GM23338 (cell line): ENCODE measurements at regions not wholly inside any gene's neighbourhood (a gene's known extent, or its start where the extent isn't known, plus 50 kb on each side); places are given as distances from the start of the nearest gene placed in this dataset.

ENCODE experiments used
- CREB1 ChIP-seq: fragments of 250-450 bp; sonication (Bioruptor Pico); IDR thresholded peaks from 2 replicates; pipeline ENCODE4 v1.5.0; 2020; ENCODE audit warnings: low read depth, mild to moderate bottlenecking, moderate library complexity
- CTCF ChIP-seq, 2 experiments: fragments of 200-600 bp in 1 of 2; sonication (generic) in 1 of 2; conservative IDR thresholded peaks; 2 replicates each; pipeline versions ENCODE4 v1.5.1 to v1.6.1; 2016 to 2017; ENCODE audit warnings: antibody characterized with exemption in 2 of 2, low read depth in 2 of 2, mild to moderate bottlenecking in 2 of 2, moderate library complexity in 1 of 2
- EZH2 ChIP-seq: fragments of 200-600 bp; sonication (generic); IDR thresholded peaks from one replicate; pipeline ENCODE4 v1.8.0; 2017; ENCODE audit warnings: antibody characterized with exemption, mild to moderate bottlenecking, low read depth; ENCODE audit not compliant: unreplicated experiment
- EZH2phosphoT487 ChIP-seq: fragments of 200-600 bp; sonication (generic); IDR thresholded peaks from one replicate; pipeline ENCODE4 v1.8.1; 2018; ENCODE audit warnings: antibody characterized with exemption; ENCODE audit not compliant: unreplicated experiment
- JUNB ChIP-seq: IDR thresholded peaks from one replicate; pipeline ENCODE4 v1.6.1; 2016; ENCODE audit warnings: antibody characterized with exemption; ENCODE audit not compliant: unreplicated experiment
- NANOG ChIP-seq: IDR thresholded peaks from 2 replicates; pipeline ENCODE4 v1.6.1; 2016; ENCODE audit warnings: antibody characterized with exemption, borderline replicate concordance
- POLR2AphosphoS5 ChIP-seq: IDR thresholded peaks from 2 replicates; pipeline ENCODE4 v1.6.1; 2016; ENCODE audit warnings: antibody characterized with exemption, low read depth
- REST ChIP-seq: IDR thresholded peaks from one replicate; pipeline ENCODE4 v1.6.1; 2018; ENCODE audit warnings: antibody characterized with exemption; ENCODE audit not compliant: unreplicated experiment
- STAT1 ChIP-seq: IDR thresholded peaks from one replicate; pipeline ENCODE4 v1.6.1; 2016; ENCODE audit warnings: antibody characterized with exemption; ENCODE audit not compliant: unreplicated experiment
- ZNF114 ChIP-seq: fragments of 250-450 bp; sonication (Bioruptor Pico); IDR thresholded peaks from 2 replicates; pipeline ENCODE4 v1.5.0; 2020; ENCODE audit warnings: mild to moderate bottlenecking, moderate library complexity
- ZNF331 ChIP-seq: fragments of 250-450 bp; sonication (Bioruptor Pico); IDR thresholded peaks from 2 replicates; pipeline ENCODE4 v1.5.0; 2020; ENCODE audit warnings: low read depth, mild to moderate bottlenecking, moderate library complexity
- TF ChIP-seq, protein P1 (sequence below): IDR thresholded peaks from 2 replicates; pipeline ENCODE4 v1.6.1; 2016; ENCODE audit warnings: antibody characterized with exemption
- TF ChIP-seq, protein P2 (sequence below): fragments of 250-450 bp; sonication (Bioruptor Pico); IDR thresholded peaks from 2 replicates; pipeline ENCODE4 v1.5.0; 2020; ENCODE audit warnings: mild to moderate bottlenecking, moderate library complexity

DNA sequence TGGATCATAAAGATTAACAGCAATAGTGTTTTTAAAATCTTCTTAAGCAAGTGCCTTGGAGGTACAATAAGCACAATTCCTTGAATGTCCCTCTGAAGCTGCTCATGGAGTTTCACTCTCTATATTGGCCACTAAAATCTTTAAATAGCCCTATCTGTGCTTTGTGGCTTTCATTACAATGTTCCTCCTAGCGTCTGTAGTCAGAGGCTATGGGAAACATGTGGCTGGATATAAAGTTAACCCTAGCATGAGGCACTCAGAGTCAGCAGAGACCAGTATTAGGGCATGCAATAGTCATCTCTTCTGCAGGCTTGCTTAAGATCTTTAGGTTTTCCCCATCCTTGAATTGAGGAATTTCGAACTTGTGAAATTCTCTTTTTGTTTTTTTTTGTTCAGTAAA, 668.2 kb downstream of the CDH11 start:
- TF ChIP-seq CTCF (conservative IDR thresholded peaks at IDR 0.05; ENCODE audit: low read depth in 2 of 2), result no peak
- TF ChIP-seq EZH2phosphoT487, result no peak
- TF ChIP-seq POLR2AphosphoS5, result no peak
- no peak for TF ChIP-seq JUNB
- TF ChIP-seq ZNF331 (CRISPR knock-in tag), result no peak
- no peak for TF ChIP-seq EZH2
- TF ChIP-seq REST, result no peak
- TF ChIP-seq, protein P1, sequence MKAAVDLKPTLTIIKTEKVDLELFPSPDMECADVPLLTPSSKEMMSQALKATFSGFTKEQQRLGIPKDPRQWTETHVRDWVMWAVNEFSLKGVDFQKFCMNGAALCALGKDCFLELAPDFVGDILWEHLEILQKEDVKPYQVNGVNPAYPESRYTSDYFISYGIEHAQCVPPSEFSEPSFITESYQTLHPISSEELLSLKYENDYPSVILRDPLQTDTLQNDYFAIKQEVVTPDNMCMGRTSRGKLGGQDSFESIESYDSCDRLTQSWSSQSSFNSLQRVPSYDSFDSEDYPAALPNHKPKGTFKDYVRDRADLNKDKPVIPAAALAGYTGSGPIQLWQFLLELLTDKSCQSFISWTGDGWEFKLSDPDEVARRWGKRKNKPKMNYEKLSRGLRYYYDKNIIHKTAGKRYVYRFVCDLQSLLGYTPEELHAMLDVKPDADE, result no peak
- TF ChIP-seq CREB1 (CRISPR knock-in tag), result no peak
- no peak for TF ChIP-seq NANOG
- TF ChIP-seq STAT1, result no peak
- TF ChIP-seq, protein P2, sequence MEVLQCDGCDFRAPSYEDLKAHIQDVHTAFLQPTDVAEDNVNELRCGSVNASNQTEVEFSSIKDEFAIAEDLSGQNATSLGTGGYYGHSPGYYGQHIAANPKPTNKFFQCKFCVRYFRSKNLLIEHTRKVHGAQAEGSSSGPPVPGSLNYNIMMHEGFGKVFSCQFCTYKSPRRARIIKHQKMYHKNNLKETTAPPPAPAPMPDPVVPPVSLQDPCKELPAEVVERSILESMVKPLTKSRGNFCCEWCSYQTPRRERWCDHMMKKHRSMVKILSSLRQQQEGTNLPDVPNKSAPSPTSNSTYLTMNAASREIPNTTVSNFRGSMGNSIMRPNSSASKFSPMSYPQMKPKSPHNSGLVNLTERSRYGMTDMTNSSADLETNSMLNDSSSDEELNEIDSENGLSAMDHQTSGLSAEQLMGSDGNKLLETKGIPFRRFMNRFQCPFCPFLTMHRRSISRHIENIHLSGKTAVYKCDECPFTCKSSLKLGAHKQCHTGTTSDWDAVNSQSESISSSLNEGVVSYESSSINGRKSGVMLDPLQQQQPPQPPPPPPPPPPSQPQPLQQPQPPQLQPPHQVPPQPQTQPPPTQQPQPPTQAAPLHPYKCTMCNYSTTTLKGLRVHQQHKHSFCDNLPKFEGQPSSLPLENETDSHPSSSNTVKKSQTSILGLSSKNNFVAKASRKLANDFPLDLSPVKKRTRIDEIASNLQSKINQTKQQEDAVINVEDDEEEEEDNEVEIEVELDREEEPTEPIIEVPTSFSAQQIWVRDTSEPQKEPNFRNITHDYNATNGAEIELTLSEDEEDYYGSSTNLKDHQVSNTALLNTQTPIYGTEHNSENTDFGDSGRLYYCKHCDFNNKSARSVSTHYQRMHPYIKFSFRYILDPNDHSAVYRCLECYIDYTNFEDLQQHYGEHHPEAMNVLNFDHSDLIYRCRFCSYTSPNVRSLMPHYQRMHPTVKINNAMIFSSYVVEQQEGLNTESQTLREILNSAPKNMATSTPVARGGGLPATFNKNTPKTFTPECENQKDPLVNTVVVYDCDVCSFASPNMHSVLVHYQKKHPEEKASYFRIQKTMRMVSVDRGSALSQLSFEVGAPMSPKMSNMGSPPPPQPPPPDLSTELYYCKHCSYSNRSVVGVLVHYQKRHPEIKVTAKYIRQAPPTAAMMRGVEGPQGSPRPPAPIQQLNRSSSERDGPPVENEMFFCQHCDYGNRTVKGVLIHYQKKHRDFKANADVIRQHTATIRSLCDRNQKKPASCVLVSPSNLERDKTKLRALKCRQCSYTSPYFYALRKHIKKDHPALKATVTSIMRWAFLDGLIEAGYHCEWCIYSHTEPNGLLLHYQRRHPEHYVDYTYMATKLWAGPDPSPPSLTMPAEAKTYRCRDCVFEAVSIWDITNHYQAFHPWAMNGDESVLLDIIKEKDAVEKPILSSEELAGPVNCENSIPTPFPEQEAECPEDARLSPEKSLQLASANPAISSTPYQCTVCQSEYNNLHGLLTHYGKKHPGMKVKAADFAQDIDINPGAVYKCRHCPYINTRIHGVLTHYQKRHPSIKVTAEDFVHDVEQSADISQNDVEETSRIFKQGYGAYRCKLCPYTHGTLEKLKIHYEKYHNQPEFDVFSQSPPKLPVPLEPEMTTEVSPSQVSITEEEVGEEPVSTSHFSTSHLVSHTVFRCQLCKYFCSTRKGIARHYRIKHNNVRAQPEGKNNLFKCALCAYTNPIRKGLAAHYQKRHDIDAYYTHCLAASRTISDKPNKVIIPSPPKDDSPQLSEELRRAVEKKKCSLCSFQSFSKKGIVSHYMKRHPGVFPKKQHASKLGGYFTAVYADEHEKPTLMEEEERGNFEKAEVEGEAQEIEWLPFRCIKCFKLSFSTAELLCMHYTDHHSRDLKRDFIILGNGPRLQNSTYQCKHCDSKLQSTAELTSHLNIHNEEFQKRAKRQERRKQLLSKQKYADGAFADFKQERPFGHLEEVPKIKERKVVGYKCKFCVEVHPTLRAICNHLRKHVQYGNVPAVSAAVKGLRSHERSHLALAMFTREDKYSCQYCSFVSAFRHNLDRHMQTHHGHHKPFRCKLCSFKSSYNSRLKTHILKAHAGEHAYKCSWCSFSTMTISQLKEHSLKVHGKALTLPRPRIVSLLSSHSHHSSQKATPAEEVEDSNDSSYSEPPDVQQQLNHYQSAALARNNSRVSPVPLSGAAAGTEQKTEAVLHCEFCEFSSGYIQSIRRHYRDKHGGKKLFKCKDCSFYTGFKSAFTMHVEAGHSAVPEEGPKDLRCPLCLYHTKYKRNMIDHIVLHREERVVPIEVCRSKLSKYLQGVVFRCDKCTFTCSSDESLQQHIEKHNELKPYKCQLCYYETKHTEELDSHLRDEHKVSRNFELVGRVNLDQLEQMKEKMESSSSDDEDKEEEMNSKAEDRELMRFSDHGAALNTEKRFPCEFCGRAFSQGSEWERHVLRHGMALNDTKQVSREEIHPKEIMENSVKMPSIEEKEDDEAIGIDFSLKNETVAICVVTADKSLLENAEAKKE (CRISPR knock-in tag), result no peak
- TF ChIP-seq ZNF114 (CRISPR knock-in tag), result no peak
